Mesenchymal stem cell (in vitro differentiated cells and primary cell): ENCODE measurements at regions not wholly inside any gene's neighbourhood (a gene's known extent, or its start where the extent isn't known, plus 50 kb on each side); places are given as distances from the start of the nearest gene placed in this dataset.
A peak's percentile ranks its signal among the peaks of the same experiment; 100 is the strongest.
"Not testable (repeated sequence)": the region's sequence is repeated elsewhere in the genome, so short reads cannot be mapped to it uniquely, and the experiment has no call there.

Source experiments
- DNase-seq: peaks from one replicate; pipeline ENCODE4 v3.0.0-alpha.2; 2013
- H2AFZ ChIP-seq: one replicate; pipeline ENCODE4 v1.6.1; 2013; ENCODE audit warnings: low read depth, mild to moderate bottlenecking, control low read depth, inconsistent platforms, low read length, moderate library complexity
- H2AK5ac ChIP-seq: 2 replicates; pipeline ENCODE4 v1.6.1; 2013; ENCODE audit warnings: low read length, moderate library complexity, mild to moderate bottlenecking, inconsistent platforms; ENCODE audit not compliant: severe bottlenecking
- H2BK120ac ChIP-seq: one replicate; pipeline ENCODE4 v1.6.1; 2013; ENCODE audit warnings: low read depth, mild to moderate bottlenecking, inconsistent platforms, low read length, moderate library complexity
- H2BK12ac ChIP-seq, 2 experiments: one replicate each; pipeline ENCODE4 v1.6.1; 2013; ENCODE audit warnings: inconsistent platforms in 2 of 2, low read length in 2 of 2, mild to moderate bottlenecking in 2 of 2, moderate library complexity in 2 of 2, control low read depth in 1 of 2
- H2BK15ac ChIP-seq: one replicate; pipeline ENCODE4 v1.6.1; 2013; ENCODE audit warnings: mild to moderate bottlenecking, low read depth, inconsistent platforms; ENCODE audit not compliant: poor library complexity, severe bottlenecking
- H2BK5ac ChIP-seq: 2 replicates; pipeline ENCODE4 v1.6.1; 2013; ENCODE audit warnings: low read depth, mild to moderate bottlenecking, low read length, control low read depth, inconsistent platforms; ENCODE audit not compliant: poor library complexity, severe bottlenecking
- H3K14ac ChIP-seq, 2 experiments: one replicate each; pipeline ENCODE4 v1.6.1; 2013; ENCODE audit warnings: inconsistent platforms in 2 of 2, low read length in 2 of 2, control low read depth in 1 of 2, mild to moderate bottlenecking in 1 of 2, moderate library complexity in 1 of 2
- H3K18ac ChIP-seq, 2 experiments: one replicate each; pipeline ENCODE4 v1.6.1; 2013; ENCODE audit warnings: inconsistent platforms in 2 of 2, low read length in 2 of 2, control low read depth in 1 of 2, low read depth in 1 of 2, mild to moderate bottlenecking in 1 of 2
- H3K23ac ChIP-seq, 2 experiments: one replicate each; pipeline ENCODE4 v1.6.1; 2013; ENCODE audit warnings: inconsistent platforms in 2 of 2, low read length in 2 of 2, mild to moderate bottlenecking in 2 of 2, moderate library complexity in 2 of 2, control low read depth in 1 of 2
- H3K27ac ChIP-seq: 2 replicates; pipeline ENCODE4 v1.5.1; 2013; ENCODE audit warnings: mild to moderate bottlenecking, moderate library complexity, low read length, control low read depth, inconsistent platforms; ENCODE audit not compliant: poor library complexity, severe bottlenecking
- H3K27me3 ChIP-seq, 2 experiments: 2 replicates each; pipeline versions ENCODE4 v1.6.1 to v1.7.0; 2013; ENCODE audit warnings: low read length in 2 of 2, mild to moderate bottlenecking in 2 of 2, moderate library complexity in 2 of 2, control low read depth in 1 of 2, inconsistent platforms in 1 of 2; ENCODE audit not compliant: control insufficient read depth in 1 of 2, insufficient read depth in 1 of 2
- H3K36me3 ChIP-seq, 2 experiments: 2 replicates each; pipeline versions ENCODE4 v1.6.1 to v1.7.0; 2013; ENCODE audit warnings: low read length in 2 of 2, control low read depth in 1 of 2, inconsistent platforms in 1 of 2, low read depth in 1 of 2, mild to moderate bottlenecking in 1 of 2; ENCODE audit not compliant: insufficient read depth in 2 of 2, control insufficient read depth in 1 of 2
- H3K4ac ChIP-seq, 2 experiments: one replicate each; pipeline ENCODE4 v1.6.1; 2013; ENCODE audit warnings: inconsistent platforms in 2 of 2, low read length in 2 of 2, mild to moderate bottlenecking in 2 of 2, moderate library complexity in 2 of 2, control low read depth in 1 of 2, low read depth in 1 of 2
- H3K4me1 ChIP-seq: 2 replicates; pipeline ENCODE4 v1.6.1; 2013; ENCODE audit warnings: low read depth, low read length, control low read depth; ENCODE audit not compliant: control insufficient read depth, insufficient read depth
- H3K4me2 ChIP-seq: 2 replicates; pipeline ENCODE4 v1.6.1; 2013; ENCODE audit warnings: low read length, mild to moderate bottlenecking, inconsistent platforms; ENCODE audit not compliant: poor library complexity, severe bottlenecking
- H3K4me3 ChIP-seq, 2 experiments: 2 replicates each; pipeline versions ENCODE4 v1.5.1 to v1.7.0; 2013; ENCODE audit warnings: low read length in 2 of 2, mild to moderate bottlenecking in 2 of 2, control low read depth in 1 of 2, low read depth in 1 of 2; ENCODE audit not compliant: insufficient read depth in 1 of 2
- H3K79me1 ChIP-seq: replicated peaks from 2 replicates; pipeline ENCODE4 v1.6.1; 2013; ENCODE audit warnings: mild to moderate bottlenecking, control low read depth, low read length, inconsistent platforms; ENCODE audit not compliant: poor library complexity, severe bottlenecking
- H3K9ac ChIP-seq: 2 replicates; pipeline ENCODE4 v1.7.0; 2013; ENCODE audit warnings: mild to moderate bottlenecking, low read length, moderate library complexity
- H3K9me3 ChIP-seq: 2 replicates; pipeline ENCODE4 v1.7.0; 2013; ENCODE audit warnings: mild to moderate bottlenecking, low read length; ENCODE audit not compliant: control insufficient read depth
- H4K8ac ChIP-seq: one replicate; pipeline ENCODE4 v1.6.1; 2013; ENCODE audit warnings: inconsistent platforms, mild to moderate bottlenecking, low read length, moderate library complexity
- H4K91ac ChIP-seq: one replicate; pipeline ENCODE4 v1.6.1; 2013; ENCODE audit warnings: mild to moderate bottlenecking, low read length, inconsistent platforms
- WGBS: methylation state at CpG from one replicate; pipeline ENCODE4 v1.1.7; 2013; ENCODE audit warnings: mixed read lengths; 5-methylcytosine and 5-hydroxymethylcytosine counted together

GRCh38 chr14:87257421-87257820, 735.6 kb downstream of the GALC start:
- Histone ChIP-seq H3K18ac (no peak overlapping the region), H3K27me3 (no peaks in the 10 kb centered on the region), H2AFZ (no peak overlapping the region), H3K9ac (no peak overlapping the region), H3K9me3 (no peaks in the 10 kb centered on the region), H2AK5ac (no peak overlapping the region), H3K4me2 (no peak overlapping the region), H4K91ac (no peak overlapping the region), H2BK5ac (no peak overlapping the region), H3K4ac (no peak overlapping the region), H3K36me3 (no peaks in the 10 kb centered on the region), H2BK15ac (no peak overlapping the region), H4K8ac (no peak overlapping the region), H3K23ac (no peak overlapping the region), H3K4me1 (no peaks in the 10 kb centered on the region), H3K27ac (no peak overlapping the region), H3K14ac (no peak overlapping the region), H2BK120ac (no peak overlapping the region), H2BK12ac (no peak overlapping the region), H3K79me1 (no peaks in the 10 kb centered on the region), H3K4me3 (no peak overlapping the region)
- 74% methylated on average over 1 of the region's 1 CpG for WGBS
- DNase-seq: no peak

- Histone ChIP-seq H3K14ac (no peak overlapping the region), H2BK120ac (no peak overlapping the region), H3K36me3 (no peaks in the 10 kb centered on the region), H2BK12ac (no peak overlapping the region), H2BK15ac (no peak overlapping the region), H3K23ac (no peak overlapping the region), H3K4ac (no peak overlapping the region), H3K27me3 (no peaks in the 10 kb centered on the region), H3K79me1 (no peaks in the 10 kb centered on the region), H3K9me3 (no peaks in the 10 kb centered on the region), H3K4me1 (no peaks in the 10 kb centered on the region), H3K9ac (no peak overlapping the region), H4K91ac (no peak overlapping the region), H2BK5ac (no peak overlapping the region), H3K18ac (no peak overlapping the region), H2AK5ac (no peak overlapping the region), H3K27ac (no peak overlapping the region), H3K4me2 (no peak overlapping the region), H4K8ac (no peak overlapping the region), H3K4me3 (no peak overlapping the region), H2AFZ (no peak overlapping the region)
- DNase-seq: no peak
- WGBS: 96% methylated on average over 2 of the region's 2 CpGs
Measured at GRCh38 chr14:87255058-87255457, 737.9 kb downstream of the GALC start.

GRCh38 chr14:87254331-87254874, 738.6 kb downstream of the GALC start:
- Histone ChIP-seq H3K4me3 (no peak overlapping the region), H3K36me3 (no peaks in the 10 kb centered on the region), H3K79me1 (no peaks in the 10 kb centered on the region), H2BK12ac (no peak overlapping the region), H3K4me1 (no peaks in the 10 kb centered on the region), H2BK120ac (no peak overlapping the region), H3K27me3 (no peaks in the 10 kb centered on the region), H3K27ac (no peak overlapping the region), H2AFZ (no peak overlapping the region), H3K14ac (no peak overlapping the region), H4K8ac (peak overlapping the region; percentile 7), H2BK15ac (no peak overlapping the region), H4K91ac (no peak overlapping the region), H2BK5ac (no peak overlapping the region), H3K4ac (no peak overlapping the region), H3K4me2 (no peak overlapping the region), H3K9ac (no peak overlapping the region), H3K18ac (no peak overlapping the region), H3K9me3 (no peaks in the 10 kb centered on the region), H2AK5ac (no peak overlapping the region), H3K23ac (no peak overlapping the region)
- no peak for DNase-seq
- WGBS: 83% methylated on average over 2 of the region's 4 CpGs

- H3K4ac ChIP-seq, H2AK5ac ChIP-seq, H3K14ac ChIP-seq, H4K8ac ChIP-seq, H3K9ac ChIP-seq, H2BK5ac ChIP-seq, H3K4me3 ChIP-seq, H2AFZ ChIP-seq, H3K9me3 ChIP-seq, H3K27me3 ChIP-seq, H4K91ac ChIP-seq, H2BK120ac ChIP-seq, H3K27ac ChIP-seq, H2BK12ac ChIP-seq, H3K4me1 ChIP-seq, H3K4me2 ChIP-seq, DNase-seq, H2BK15ac ChIP-seq, H3K79me1 ChIP-seq, H3K23ac ChIP-seq, H3K36me3 ChIP-seq: not testable (repeated sequence)
- peak overlapping the region in 1 of 2 experiments; percentile 24 for H3K18ac ChIP-seq
- 69% methylated on average over 3 of the region's 3 CpGs for WGBS
Measured at GRCh38 chr14:87253791-87254190, 739.2 kb downstream of the GALC start.
